Testis (tissue), 2 donors: ENCODE measurements at regions not wholly inside any gene's neighbourhood (a gene's known extent, or its start where the extent isn't known, plus 50 kb on each side); places are given as distances from the start of the nearest gene placed in this dataset.

Source experiments
- DNase-seq: peaks from one replicate; pipeline ENCODE4 v3.0.0-alpha.2; 2019
- H3K27ac ChIP-seq, 2 donors: fragments of 200-600 bp; sonication (generic); one replicate each; pipeline ENCODE4 v1.5.1; 2019
- H3K27me3 ChIP-seq: fragments of 200-600 bp; sonication (generic); one replicate; pipeline ENCODE4 v1.5.1; 2019
- H3K36me3 ChIP-seq: fragments of 200-600 bp; sonication (generic); one replicate; pipeline ENCODE4 v1.5.1; 2017; ENCODE audit warnings: low read depth; ENCODE audit errors: missing control alignments
- H3K4me1 ChIP-seq: fragments of 200-600 bp; sonication (generic); one replicate; pipeline ENCODE4 v1.5.1; 2019
- H3K4me3 ChIP-seq, 2 donors: fragments of 200-600 bp; sonication (generic); one replicate each; pipeline ENCODE4 v1.5.1; 2017 to 2019
- H3K9me3 ChIP-seq: fragments of 200-600 bp; sonication (generic); one replicate; pipeline ENCODE4 v1.5.1; 2017
- POLR2A ChIP-seq: fragments of 450-650 bp; IDR thresholded peaks from one replicate; pipeline ENCODE4 v1.6.1; 2017; ENCODE audit warnings: antibody characterized with exemption, mild to moderate bottlenecking, moderate library complexity
- WGBS, 2 donors: methylation state at CpG; one replicate each; pipeline ENCODE4 v1.1.5; 2018; 5-methylcytosine and 5-hydroxymethylcytosine counted together
- intact Hi-C: fragments of 100-400 bp; cut with DNase I; formaldehyde crosslinking; loops from one replicate; pipeline ENCODE4 v1.15.1; 2023; ENCODE audit warnings: low total_unique reads
- TF ChIP-seq, protein P1 (sequence below), 3 experiments: fragments of 450-650 bp in 2 of 3; fragments of 200-600 bp in 1 of 3; sonication (generic) in 1 of 3; IDR thresholded peaks; one replicate each; pipeline ENCODE4 v1.5.1; 2016 to 2019; ENCODE audit warnings: antibody characterized with exemption in 3 of 3, mild to moderate bottlenecking in 2 of 3, moderate library complexity in 1 of 3

DNA sequence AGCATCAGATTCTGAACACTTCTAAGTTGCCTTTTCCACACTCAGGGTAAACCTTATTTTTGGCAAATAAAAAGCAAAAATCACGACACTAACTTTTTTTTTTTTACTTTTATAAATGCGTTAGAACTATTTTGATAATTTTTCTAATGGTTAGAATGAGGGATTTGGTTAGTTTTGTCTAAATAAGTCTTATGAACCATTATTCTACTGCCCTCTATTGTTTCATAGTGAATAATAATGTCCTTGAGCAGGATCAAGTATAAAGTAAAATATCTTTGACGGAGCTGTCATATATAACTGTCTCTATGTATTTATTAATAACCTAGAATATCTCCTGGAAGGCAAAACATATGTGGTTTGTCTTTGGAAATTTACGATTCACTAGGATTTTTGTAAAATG, 631.8 kb downstream of the GABRG2 start:
- H3K27ac ChIP-seq: no peak overlapping the region
- H3K36me3 ChIP-seq: no peaks in the 10 kb centered on the region
- H3K27me3 ChIP-seq: no peaks in the 10 kb centered on the region
- no peaks in the 10 kb centered on the region for H3K4me1 ChIP-seq
- 44 to 56% methylated on average over 4 of the region's 4 CpGs for WGBS, 2 donors
- H3K9me3 ChIP-seq: no peaks in the 10 kb centered on the region
- no peak overlapping the region for H3K4me3 ChIP-seq
- TF ChIP-seq, protein P1, sequence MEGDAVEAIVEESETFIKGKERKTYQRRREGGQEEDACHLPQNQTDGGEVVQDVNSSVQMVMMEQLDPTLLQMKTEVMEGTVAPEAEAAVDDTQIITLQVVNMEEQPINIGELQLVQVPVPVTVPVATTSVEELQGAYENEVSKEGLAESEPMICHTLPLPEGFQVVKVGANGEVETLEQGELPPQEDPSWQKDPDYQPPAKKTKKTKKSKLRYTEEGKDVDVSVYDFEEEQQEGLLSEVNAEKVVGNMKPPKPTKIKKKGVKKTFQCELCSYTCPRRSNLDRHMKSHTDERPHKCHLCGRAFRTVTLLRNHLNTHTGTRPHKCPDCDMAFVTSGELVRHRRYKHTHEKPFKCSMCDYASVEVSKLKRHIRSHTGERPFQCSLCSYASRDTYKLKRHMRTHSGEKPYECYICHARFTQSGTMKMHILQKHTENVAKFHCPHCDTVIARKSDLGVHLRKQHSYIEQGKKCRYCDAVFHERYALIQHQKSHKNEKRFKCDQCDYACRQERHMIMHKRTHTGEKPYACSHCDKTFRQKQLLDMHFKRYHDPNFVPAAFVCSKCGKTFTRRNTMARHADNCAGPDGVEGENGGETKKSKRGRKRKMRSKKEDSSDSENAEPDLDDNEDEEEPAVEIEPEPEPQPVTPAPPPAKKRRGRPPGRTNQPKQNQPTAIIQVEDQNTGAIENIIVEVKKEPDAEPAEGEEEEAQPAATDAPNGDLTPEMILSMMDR (IDR thresholded peaks at IDR 0.05): no peak
- no peak for TF ChIP-seq POLR2A
- no peak for DNase-seq
- intact Hi-C loops: no loop called here

DNA sequence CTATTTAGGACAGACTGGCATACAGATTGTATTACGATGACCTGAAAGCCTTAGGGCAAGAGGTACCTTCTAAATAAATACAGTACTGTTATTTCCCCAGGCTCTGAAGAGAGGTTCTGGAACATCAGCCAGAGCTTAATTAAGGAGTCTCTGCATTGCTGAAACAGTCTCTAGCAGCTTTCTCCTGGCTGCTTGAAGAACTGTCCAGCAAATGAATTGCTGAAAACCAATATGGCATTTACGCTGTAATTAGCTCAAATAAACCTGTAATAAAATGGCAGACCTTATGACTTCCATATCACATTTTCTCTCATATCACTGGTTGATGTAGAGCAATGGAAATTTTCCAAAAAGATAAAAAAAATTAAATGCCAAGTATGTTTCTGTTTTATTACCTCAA, 636.3 kb downstream of the GABRG2 start:
- Histone ChIP-seq H3K27me3 (no peaks in the 10 kb centered on the region), H3K9me3 (no peaks in the 10 kb centered on the region), H3K4me1 (no peaks in the 10 kb centered on the region), H3K27ac (no peak overlapping the region), H3K4me3 (no peak overlapping the region), H3K36me3 (no peaks in the 10 kb centered on the region)
- 46 to 58% methylated on average over 2 of the region's 2 CpGs for WGBS, 2 donors
- TF ChIP-seq, protein P1 (IDR thresholded peaks at IDR 0.05): no peak
- no peak for TF ChIP-seq POLR2A
- DNase-seq: no peak
- intact Hi-C loops: no loop called here

DNA sequence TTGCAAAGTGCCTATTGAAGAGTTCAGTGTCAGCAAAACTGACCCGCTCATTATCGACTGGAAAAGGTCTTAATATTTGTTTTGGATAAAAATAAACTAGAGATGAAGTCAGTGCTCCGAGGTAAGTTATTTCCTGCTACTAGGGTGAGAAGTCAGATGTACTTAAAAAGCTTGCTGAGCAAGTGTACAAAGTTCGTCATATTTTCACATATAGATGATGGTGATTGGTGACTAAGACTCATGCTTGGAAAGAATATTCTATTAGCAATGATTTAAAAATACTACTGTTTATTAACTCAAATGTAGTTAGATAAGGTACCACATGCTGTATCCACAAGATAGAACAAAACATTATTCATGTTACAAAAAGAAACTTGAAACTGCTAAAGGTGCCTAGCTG, 643.7 kb downstream of the GABRG2 start:
- WGBS, 2 donors: 83 to 84% methylated on average over 4 of the region's 4 CpGs
- H3K4me3 ChIP-seq: no peak overlapping the region

DNA sequence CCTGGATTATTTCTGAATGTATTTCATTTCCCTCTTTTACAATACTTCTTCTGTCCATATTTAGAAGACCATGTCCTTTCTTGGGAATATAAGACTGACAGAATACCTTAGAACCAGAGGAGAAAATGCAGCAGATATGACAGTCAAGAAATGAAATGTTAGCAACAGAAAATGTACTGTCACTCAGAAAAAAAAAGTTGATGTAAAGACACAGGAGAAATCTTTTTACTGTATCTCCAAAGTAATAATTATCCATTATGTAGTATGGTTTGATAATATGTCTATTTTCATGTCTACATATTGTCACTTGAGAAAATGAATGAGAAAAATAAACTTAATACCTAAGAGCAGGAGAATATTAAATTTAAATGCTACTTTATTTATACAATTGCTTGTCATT, 652.1 kb downstream of the GABRG2 start:
- Histone ChIP-seq H3K36me3 (no peaks in the 10 kb centered on the region), H3K4me3 (no peak overlapping the region), H3K27me3 (no peaks in the 10 kb centered on the region), H3K4me1 (no peaks in the 10 kb centered on the region), H3K9me3 (no peaks in the 10 kb centered on the region), H3K27ac (no peak overlapping the region)
- DNase-seq: no peak
- TF ChIP-seq, protein P1 (IDR thresholded peaks at IDR 0.05): no peak
- no peak for TF ChIP-seq POLR2A
- intact Hi-C loops: no loop called here

More for the DNA sequence above, 643.7 kb downstream of the GABRG2 start:
- TF ChIP-seq, protein P1 (IDR thresholded peaks at IDR 0.05): no peak
- no peak for TF ChIP-seq POLR2A
- Histone ChIP-seq H3K4me1 (no peaks in the 10 kb centered on the region), H3K36me3 (no peaks in the 10 kb centered on the region), H3K9me3 (no peaks in the 10 kb centered on the region), H3K27me3 (no peaks in the 10 kb centered on the region), H3K27ac (no peak overlapping the region)
- no peak for DNase-seq
- intact Hi-C loops: no loop called here

DNA sequence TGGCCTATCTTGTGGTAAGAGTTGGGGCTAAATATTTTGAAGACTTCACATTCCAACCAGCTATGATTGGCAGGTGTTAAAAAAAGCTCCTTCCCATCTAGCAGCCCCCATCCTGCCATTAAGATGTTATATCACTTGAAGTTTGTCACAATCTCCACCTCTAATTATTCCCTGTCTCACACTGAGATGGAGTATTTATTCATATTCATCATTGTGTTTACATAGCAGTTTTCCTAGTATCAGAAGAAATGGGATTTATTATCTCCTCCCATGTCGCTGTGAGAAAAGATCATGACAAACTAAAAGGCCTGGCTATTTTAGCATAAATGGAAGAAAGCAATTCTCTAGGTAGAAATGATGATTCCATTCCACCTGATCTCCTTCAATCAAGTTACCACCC, 653.6 kb downstream of the GABRG2 start:
- intact Hi-C loops: no loop called here
- no peak for TF ChIP-seq POLR2A
- TF ChIP-seq, protein P1 (IDR thresholded peaks at IDR 0.05): no peak
- Histone ChIP-seq H3K27ac (no peak overlapping the region), H3K4me3 (no peak overlapping the region), H3K36me3 (no peaks in the 10 kb centered on the region), H3K9me3 (no peaks in the 10 kb centered on the region), H3K27me3 (no peaks in the 10 kb centered on the region), H3K4me1 (no peaks in the 10 kb centered on the region)
- no peak for DNase-seq
- 67 to 91% methylated on average over 1 of the region's 1 CpG for WGBS, 2 donors
